HG03342 (cell line): ENCODE measurements at regions not wholly inside any gene's neighbourhood (a gene's known extent, or its start where the extent isn't known, plus 50 kb on each side); places are given as distances from the start of the nearest gene placed in this dataset.
"Not testable (repeated sequence)": the region's sequence is repeated elsewhere in the genome, so short reads cannot be mapped to it uniquely, and the experiment has no call there.

ENCODE experiments used
- ATAC-seq: cut with Tn5 transposase; IDR thresholded peaks from one replicate; pipeline ENCODE4 v1.9.1; 2021; ENCODE audit warnings: mild to moderate bottlenecking, moderate library complexity; ENCODE audit not compliant: unreplicated experiment

- ATAC-seq: no peak
Measured at GRCh38 chr14:37650356-37651037, 55.1 kb downstream of the TTC6 start.

GRCh38 chr14:37652042-37652441, 56.6 kb downstream of the TTC6 start:
- ATAC-seq: no peak

GRCh38 chr14:37655418-37655817, 60.0 kb downstream of the TTC6 start:
- no peak for ATAC-seq

- ATAC-seq: no peak
Measured at GRCh38 chr14:37658156-37658555, 62.7 kb downstream of the TTC6 start.

- no peak for ATAC-seq
Measured at GRCh38 chr14:37663498-37663897, 68.1 kb downstream of the TTC6 start.

GRCh38 chr14:37665479-37665878, 70.0 kb downstream of the TTC6 start:
- no peak for ATAC-seq

GRCh38 chr14:37665951-37666350, 70.5 kb downstream of the TTC6 start:
- no peak for ATAC-seq

- no peak for ATAC-seq
Measured at GRCh38 chr14:37668646-37669045, 73.2 kb downstream of the TTC6 start.

GRCh38 chr14:37669242-37669641, 73.8 kb downstream of the TTC6 start:
- no peak for ATAC-seq

- no peak for ATAC-seq
Measured at GRCh38 chr14:37673439-37673838, 78.0 kb downstream of the TTC6 start.

- no peak for ATAC-seq
Measured at GRCh38 chr14:37678916-37679315, 83.5 kb downstream of the TTC6 start.

- ATAC-seq: no peak
Measured at GRCh38 chr14:37681486-37681885, 86.1 kb downstream of the TTC6 start.

GRCh38 chr14:37692680-37693079, 97.3 kb downstream of the TTC6 start:
- not testable (repeated sequence) for ATAC-seq

- ATAC-seq: not testable (repeated sequence)
Measured at GRCh38 chr14:37693420-37693819, 98.0 kb downstream of the TTC6 start.

GRCh38 chr14:37695866-37696265, 100.4 kb downstream of the TTC6 start:
- ATAC-seq: no peak

- no peak for ATAC-seq
Measured at GRCh38 chr14:37697489-37698121, 102.2 kb downstream of the TTC6 start.

GRCh38 chr14:37698840-37699777, 103.7 kb downstream of the TTC6 start:
- ATAC-seq: no peak

GRCh38 chr14:37707716-37708115, 112.3 kb downstream of the TTC6 start:
- ATAC-seq: no peak

GRCh38 chr14:37708481-37708880, 113.1 kb downstream of the TTC6 start:
- no peak for ATAC-seq

GRCh38 chr14:37709419-37710195, 114.2 kb downstream of the TTC6 start:
- ATAC-seq: no peak

GRCh38 chr14:37711356-37711830, 116.0 kb downstream of the TTC6 start:
- ATAC-seq: no peak
